H9 (cell line): ENCODE measurements at regions not wholly inside any gene's neighbourhood (a gene's known extent, or its start where the extent isn't known, plus 50 kb on each side); places are given as distances from the start of the nearest gene placed in this dataset.

ENCODE experiments used
- DNase-seq: peaks from one replicate; pipeline ENCODE4 v3.0.0-alpha.2; 2017
- H2AFZ ChIP-seq: one replicate; pipeline ENCODE4 v1.6.1; 2013; ENCODE audit warnings: mild to moderate bottlenecking, low read length, control low read depth, moderate library complexity
- H2AK5ac ChIP-seq: 2 replicates; pipeline ENCODE4 v1.6.1; 2013; ENCODE audit warnings: low read length, control low read depth, mixed read lengths; ENCODE audit not compliant: insufficient read length
- H2BK120ac ChIP-seq: one replicate; pipeline ENCODE4 v1.6.1; 2013; ENCODE audit warnings: low read depth, mild to moderate bottlenecking, low read length, control low read depth, inconsistent platforms; ENCODE audit not compliant: poor library complexity, severe bottlenecking
- H2BK12ac ChIP-seq: 2 replicates; pipeline ENCODE4 v1.6.1; 2013; ENCODE audit warnings: low read length, control low read depth, mixed read lengths, low read depth; ENCODE audit not compliant: insufficient read length
- H2BK15ac ChIP-seq: 2 replicates; pipeline ENCODE4 v1.6.1; 2013; ENCODE audit warnings: low read depth, low read length, control low read depth
- H2BK20ac ChIP-seq: one replicate; pipeline ENCODE4 v1.6.1; 2013; ENCODE audit warnings: low read depth, mild to moderate bottlenecking, low read length, control low read depth, inconsistent platforms; ENCODE audit not compliant: poor library complexity, severe bottlenecking
- H2BK5ac ChIP-seq: 2 replicates; pipeline ENCODE4 v1.6.1; 2013; ENCODE audit warnings: low read length, control low read depth, mixed read lengths; ENCODE audit not compliant: insufficient read length
- H3K14ac ChIP-seq: 2 replicates; pipeline ENCODE4 v1.6.1; 2013; ENCODE audit warnings: low read length, control low read depth; ENCODE audit not compliant: insufficient read depth
- H3K18ac ChIP-seq: 2 replicates; pipeline ENCODE4 v1.6.1; 2013; ENCODE audit warnings: low read depth, mild to moderate bottlenecking, mixed read lengths, low read length, control low read depth; ENCODE audit not compliant: insufficient read length
- H3K23ac ChIP-seq: 2 replicates; pipeline ENCODE4 v1.6.1; 2013; ENCODE audit warnings: low read length, control low read depth, mixed read lengths, low read depth; ENCODE audit not compliant: insufficient read length
- H3K23me2 ChIP-seq: 2 replicates; pipeline ENCODE4 v1.6.1; 2013; ENCODE audit warnings: low read depth, mild to moderate bottlenecking, mixed read lengths, low read length, control low read depth; ENCODE audit not compliant: insufficient read length, poor library complexity, severe bottlenecking
- H3K27ac ChIP-seq: 2 replicates; pipeline ENCODE4 v1.5.1; 2013; ENCODE audit warnings: low read length, control low read depth, mixed read lengths, low read depth; ENCODE audit not compliant: insufficient read length
- H3K27me3 ChIP-seq: 2 replicates; pipeline ENCODE4 v1.6.1; 2013; ENCODE audit warnings: low read length, control low read depth, inconsistent platforms; ENCODE audit not compliant: insufficient read depth
- H3K4ac ChIP-seq: 2 replicates; pipeline ENCODE4 v1.6.1; 2013; ENCODE audit warnings: low read depth, mild to moderate bottlenecking, control low read depth, inconsistent platforms, low read length, moderate library complexity
- H3K4me1 ChIP-seq: 2 replicates; pipeline ENCODE4 v1.6.1; 2013; ENCODE audit warnings: low read length, control low read depth, inconsistent platforms; ENCODE audit not compliant: insufficient read depth
- H3K4me2 ChIP-seq: 2 replicates; pipeline ENCODE4 v1.6.1; 2013; ENCODE audit warnings: low read length, control low read depth, mixed read lengths; ENCODE audit not compliant: insufficient read length, insufficient read depth
- H3K56ac ChIP-seq: 2 replicates; pipeline ENCODE4 v1.6.1; 2013; ENCODE audit warnings: low read depth, mild to moderate bottlenecking, mixed read lengths, low read length, control low read depth; ENCODE audit not compliant: insufficient read length
- H3K79me1 ChIP-seq: 2 replicates; pipeline ENCODE4 v1.6.1; 2013; ENCODE audit warnings: low read depth, mild to moderate bottlenecking, moderate library complexity, low read length, control low read depth, inconsistent platforms; ENCODE audit not compliant: insufficient read depth, poor library complexity, severe bottlenecking
- H3K79me2 ChIP-seq: 2 replicates; pipeline ENCODE4 v1.6.1; 2013; ENCODE audit warnings: low read length, control low read depth, inconsistent platforms; ENCODE audit not compliant: insufficient read depth
- H3K9ac ChIP-seq: 2 replicates; pipeline ENCODE4 v1.6.1; 2013; ENCODE audit warnings: low read length, control low read depth, mixed read lengths; ENCODE audit not compliant: insufficient read length; ENCODE audit errors: extremely low read depth
- H3K9me3 ChIP-seq: one replicate; pipeline ENCODE4 v1.6.1; 2013; ENCODE audit warnings: low read depth, low read length, inconsistent platforms; ENCODE audit not compliant: control insufficient read depth
- H3T11ph ChIP-seq: one replicate; pipeline ENCODE4 v1.6.1; 2013; ENCODE audit warnings: mild to moderate bottlenecking, low read length, control low read depth, inconsistent platforms
- H4K20me1 ChIP-seq: one replicate; pipeline ENCODE4 v1.6.1; 2013; ENCODE audit not compliant: control insufficient read depth, insufficient read length, insufficient read depth
- H4K5ac ChIP-seq: 2 replicates; pipeline ENCODE4 v1.6.1; 2013; ENCODE audit warnings: low read depth, mild to moderate bottlenecking, mixed read lengths, low read length, control low read depth; ENCODE audit not compliant: insufficient read length
- H4K8ac ChIP-seq: replicated peaks from 2 replicates; pipeline ENCODE4 v1.6.1; 2013; ENCODE audit warnings: low read length, control low read depth, mixed read lengths, low read depth; ENCODE audit not compliant: insufficient read length
- H4K91ac ChIP-seq: 2 replicates; pipeline ENCODE4 v1.6.1; 2013; ENCODE audit warnings: low read depth, mild to moderate bottlenecking, moderate library complexity, mixed read lengths, low read length, control low read depth; ENCODE audit not compliant: insufficient read length
- H3K27ac Mint-ChIP-seq, 3 experiments: 2 replicates in 2 of 3; 3 replicates in 1 of 3; pipeline ENCODE4 v1.8.0; 2020 to 2021; ENCODE audit warnings: mixed read lengths in 3 of 3, mild to moderate bottlenecking in 1 of 3, moderate library complexity in 1 of 3
- H3K27me3 Mint-ChIP-seq: 2 replicates; pipeline ENCODE4 v1.8.0; 2021; ENCODE audit warnings: low read depth, mild to moderate bottlenecking, moderate library complexity, mixed read lengths
- H3K36me3 Mint-ChIP-seq, 3 experiments: 2 replicates in 2 of 3; 3 replicates in 1 of 3; pipeline ENCODE4 v1.8.0; 2020 to 2021; ENCODE audit warnings: low read depth in 3 of 3, mixed read lengths in 3 of 3; ENCODE audit not compliant: insufficient read depth in 1 of 3
- H3K4me1 Mint-ChIP-seq, 2 experiments: 2 replicates each; pipeline ENCODE4 v1.8.0; 2020; ENCODE audit warnings: mixed read lengths in 2 of 2
- H3K4me3 Mint-ChIP-seq, 2 experiments: 2 replicates in 1 of 2; 3 replicates in 1 of 2; pipeline ENCODE4 v1.8.0; 2020 to 2021; ENCODE audit warnings: mild to moderate bottlenecking in 2 of 2, mixed read lengths in 2 of 2, moderate library complexity in 1 of 2
- H3K9me3 Mint-ChIP-seq, 2 experiments: 2 replicates in 1 of 2; 3 replicates in 1 of 2; pipeline ENCODE4 v1.8.0; 2020; ENCODE audit warnings: mild to moderate bottlenecking in 2 of 2, mixed read lengths in 2 of 2, moderate library complexity in 1 of 2
- WGBS: extraction: QIAGEN DNeasy Blood & Tissue Kit; methylation state at CpG from one replicate; pipeline ENCODE4 v1.1.7; 2013; ENCODE audit warnings: missing lambda C conversion rate, low lambda C conversion rate, mixed read lengths; ENCODE audit not compliant: insufficient read length; ENCODE audit errors: extremely low coverage; 5-methylcytosine and 5-hydroxymethylcytosine counted together
- TF ChIP-seq, protein P1 (sequence below): fragments of 200-600 bp; sonication (generic); conservative IDR thresholded peaks from 3 replicates; pipeline ENCODE4 v1.8.0; 2021; ENCODE audit warnings: antibody characterized with exemption, mild to moderate bottlenecking

DNA sequence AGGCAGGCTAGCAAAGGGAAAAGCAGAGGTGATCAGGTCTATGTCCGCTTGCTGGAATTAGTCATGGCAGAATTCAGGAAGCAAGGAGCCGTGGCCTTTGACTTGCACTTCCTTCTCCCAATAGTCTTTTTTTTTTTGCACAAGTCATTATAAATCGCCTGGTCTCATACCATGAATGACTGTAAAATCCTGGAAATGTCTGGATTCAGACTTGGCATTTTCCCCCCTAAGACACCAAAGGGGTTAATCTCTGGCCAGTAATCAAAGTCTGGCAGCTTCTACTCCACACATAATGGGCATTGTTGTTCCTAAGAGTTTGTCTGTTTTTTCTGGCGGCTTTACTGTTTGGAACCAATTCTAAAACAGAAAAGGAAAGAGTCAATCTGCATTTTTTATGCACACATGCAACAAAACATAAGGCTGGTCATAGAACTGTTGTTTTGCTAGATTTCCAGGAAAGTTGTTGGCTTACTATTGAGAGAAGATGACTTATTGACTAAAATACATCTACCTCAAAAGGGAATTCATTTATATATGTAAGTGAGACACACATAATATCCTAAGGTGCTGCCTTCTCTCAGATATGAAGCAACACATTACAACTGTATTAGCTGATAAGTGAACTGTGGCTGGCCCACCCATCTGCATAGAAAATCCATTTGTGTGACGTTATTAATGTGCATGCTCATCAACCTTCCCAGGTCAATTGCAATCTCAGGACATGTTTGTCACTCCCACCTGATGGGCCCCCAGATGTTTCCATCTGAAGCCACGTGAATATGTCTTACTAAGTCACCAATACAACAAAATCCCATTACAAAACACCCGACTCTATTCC, 157.3 kb downstream of the BTG1 start:
- no peak overlapping the region for H2BK5ac ChIP-seq
- no peak overlapping the region for H3T11ph ChIP-seq
- H3K14ac ChIP-seq, result no peak overlapping the region
- no peaks in the 10 kb centered on the region for H3K23me2 ChIP-seq
- DNase-seq, result no peak
- TF ChIP-seq, protein P1, sequence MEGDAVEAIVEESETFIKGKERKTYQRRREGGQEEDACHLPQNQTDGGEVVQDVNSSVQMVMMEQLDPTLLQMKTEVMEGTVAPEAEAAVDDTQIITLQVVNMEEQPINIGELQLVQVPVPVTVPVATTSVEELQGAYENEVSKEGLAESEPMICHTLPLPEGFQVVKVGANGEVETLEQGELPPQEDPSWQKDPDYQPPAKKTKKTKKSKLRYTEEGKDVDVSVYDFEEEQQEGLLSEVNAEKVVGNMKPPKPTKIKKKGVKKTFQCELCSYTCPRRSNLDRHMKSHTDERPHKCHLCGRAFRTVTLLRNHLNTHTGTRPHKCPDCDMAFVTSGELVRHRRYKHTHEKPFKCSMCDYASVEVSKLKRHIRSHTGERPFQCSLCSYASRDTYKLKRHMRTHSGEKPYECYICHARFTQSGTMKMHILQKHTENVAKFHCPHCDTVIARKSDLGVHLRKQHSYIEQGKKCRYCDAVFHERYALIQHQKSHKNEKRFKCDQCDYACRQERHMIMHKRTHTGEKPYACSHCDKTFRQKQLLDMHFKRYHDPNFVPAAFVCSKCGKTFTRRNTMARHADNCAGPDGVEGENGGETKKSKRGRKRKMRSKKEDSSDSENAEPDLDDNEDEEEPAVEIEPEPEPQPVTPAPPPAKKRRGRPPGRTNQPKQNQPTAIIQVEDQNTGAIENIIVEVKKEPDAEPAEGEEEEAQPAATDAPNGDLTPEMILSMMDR, result no peak
- Mint-ChIP-seq H3K9me3 (no peaks in the 10 kb centered on the region), H3K27me3 (no peaks in the 10 kb centered on the region; the same call in 1 of the 2 replicates), H3K36me3 (no peaks in the 10 kb centered on the region), H3K4me1 (peaks cover 25 to 32% of the 10 kb centered on the region in 2 experiments), H3K4me3 (no peak overlapping the region), H3K27ac (no peak overlapping the region)
- H3K4me1 ChIP-seq, result no peaks in the 10 kb centered on the region
- H2AFZ ChIP-seq, result no peak overlapping the region
- no peak overlapping the region for H2BK20ac ChIP-seq
- H3K9me3 ChIP-seq, result no peaks in the 10 kb centered on the region
- no peaks in the 10 kb centered on the region for H3K27me3 ChIP-seq
- no peak overlapping the region for H3K4me2 ChIP-seq
- no peak overlapping the region for H2BK12ac ChIP-seq
- no peak overlapping the region for H3K9ac ChIP-seq
- no peak overlapping the region for H3K4ac ChIP-seq
- no CpG with 5 or more reads among the region's 7 CpGs for WGBS
- no peak overlapping the region for H2BK120ac ChIP-seq
- no peak overlapping the region for H4K8ac ChIP-seq
- H2AK5ac ChIP-seq, result no peak overlapping the region
- no peak overlapping the region for H3K23ac ChIP-seq
- H3K56ac ChIP-seq, result no peak overlapping the region
- no peak overlapping the region for H3K27ac ChIP-seq
- H3K79me1 ChIP-seq, result no peaks in the 10 kb centered on the region
- H3K18ac ChIP-seq, result no peak overlapping the region
- no peaks in the 10 kb centered on the region for H4K20me1 ChIP-seq
- H4K91ac ChIP-seq, result no peak overlapping the region
- no peak overlapping the region for H2BK15ac ChIP-seq
- no peaks in the 10 kb centered on the region for H3K79me2 ChIP-seq
- no peak overlapping the region for H4K5ac ChIP-seq
